ENCODE measurements at regions not wholly inside any gene's neighbourhood (a gene's known extent, or its start where the extent isn't known, plus 50 kb on each side); places are given as distances from the start of the nearest gene placed in this dataset.

- no TSS peak for BruUV-seq (replicated peaks)
- H3K4me3 ChIP-seq (replicated peaks in 1 of 3; ENCODE audit: insufficient read depth in 1 of 3, low read depth in 2 of 3, low read length in 3 of 3) = no peak overlapping the region
- DNase-seq (ENCODE audit: low spot score) (no peak), ATAC-seq (no peak), FAIRE-seq (no peak)
- no peak overlapping the region for H3K27ac ChIP-seq (ENCODE audit: extremely low read length, insufficient read depth, low read length)
- intact Hi-C loops (cut with micrococcal nuclease; ENCODE audit: unreplicated experiment) (no loop called here), in situ Hi-C loops (cut with HindIII; ENCODE audit: extremely low pct_ligation_motif_present, low pct_unique_long_range_greater_than_20kb) (no loop called here)
- H3K27me3 ChIP-seq (ENCODE audit: control insufficient read depth in 1 of 2, insufficient read depth in 2 of 2, low read length in 2 of 2) = no peaks in the 10 kb centered on the region
- H3K36me3 ChIP-seq (replicated peaks in 1 of 2; ENCODE audit: control insufficient read depth in 1 of 2, insufficient read depth in 2 of 2, low read length in 2 of 2) = no peaks in the 10 kb centered on the region
- peaks cover 49% of the 10 kb centered on the region for H3K9me3 ChIP-seq (ENCODE audit: low read length)
- WGBS (ENCODE audit: low lambda C conversion rate) = 14% methylated on average over 4 of the region's 4 CpGs
- no peak overlapping the region for H3K4me2 ChIP-seq (ENCODE audit: low read depth, low read length)
- no peak overlapping the region for H3K9ac ChIP-seq (ENCODE audit: insufficient read depth, low read depth, low read length)
- no peaks in the 10 kb centered on the region for H4K20me1 ChIP-seq (ENCODE audit: insufficient read depth, low read length)
- ChIA-PET CTCF (ENCODE audit: low intra/inter-chr PET ratio, low total read pairs) (no interaction called here), POLR2A (no interaction called here)
- H3K79me2 ChIP-seq (ENCODE audit: insufficient read depth, low read length) = no peaks in the 10 kb centered on the region
- H3K4me1 ChIP-seq (ENCODE audit: insufficient read depth, low read length) = no peaks in the 10 kb centered on the region
- H2AFZ ChIP-seq (ENCODE audit: low read length) = no peak overlapping the region
- no peak for TF ChIP-seq ARID2 (CRISPR knock-in tag; IDR thresholded peaks at IDR 0.05; ENCODE audit: borderline replicate concordance)
- TF ChIP-seq ZNF598 (CRISPR knock-in tag; IDR thresholded peaks at IDR 0.05; ENCODE audit: borderline replicate concordance) = no peak
- TF ChIP-seq KDM3A (CRISPR knock-in tag; IDR thresholded peaks at IDR 0.05; ENCODE audit: low read depth) = no peak
- TF ChIP-seq ZNF691 (CRISPR knock-in tag; IDR thresholded peaks at IDR 0.05; ENCODE audit: borderline replicate concordance, low read depth) = no peak
- no peak for TF ChIP-seq ZNF263 (CRISPR knock-in tag; IDR thresholded peaks at IDR 0.05)
- TF ChIP-seq ZMAT5 (CRISPR knock-in tag; IDR thresholded peaks at IDR 0.05; ENCODE audit: borderline replicate concordance, low read depth) = no peak
- no peak for TF ChIP-seq GABPB1 (CRISPR knock-in tag; IDR thresholded peaks at IDR 0.05)
- no peak for TF ChIP-seq ZNF615 (CRISPR knock-in tag; IDR thresholded peaks at IDR 0.05; ENCODE audit: borderline replicate concordance)
- TF ChIP-seq ZGPAT (CRISPR knock-in tag; IDR thresholded peaks at IDR 0.05) = no peak
- TF ChIP-seq SNAPC4 (CRISPR knock-in tag; IDR thresholded peaks at IDR 0.05) = no peak
- no peak for TF ChIP-seq FOSL1 (CRISPR knock-in tag; IDR thresholded peaks at IDR 0.05; ENCODE audit: borderline replicate concordance)
- no peak for TF ChIP-seq ZBTB1 (CRISPR knock-in tag; IDR thresholded peaks at IDR 0.05; ENCODE audit: borderline replicate concordance)
- TF ChIP-seq CBFB (CRISPR knock-in tag; IDR thresholded peaks at IDR 0.05) = no peak
- no peak for TF ChIP-seq GATAD1 (CRISPR knock-in tag; IDR thresholded peaks at IDR 0.05)
- TF ChIP-seq ZBTB44 (CRISPR knock-in tag; IDR thresholded peaks at IDR 0.05) = no peak
- no peak for TF ChIP-seq HNF4A (CRISPR knock-in tag; IDR thresholded peaks at IDR 0.05)
These were observed 1818.1 kb upstream of the RAG2 start for GRCh38 chr11:38416141-38416540.

All from HepG2 (cell line).